ENCODE measurements at regions not wholly inside any gene's neighbourhood (a gene's known extent, or its start where the extent isn't known, plus 50 kb on each side); places are given as distances from the start of the nearest gene placed in this dataset.

- DNase-seq (ENCODE audit: low spot score) (no peak), ATAC-seq (ENCODE audit: low FRiP score) (no peak)
- TF ChIP-seq CTCF (IDR thresholded peaks at IDR 0.05), result no peak
Observed at GRCh38 chr6:164042212-164042611, 627.7 kb downstream of the QKI start.

GRCh38 chr6:164040994-164041393, 626.5 kb downstream of the QKI start:
- ATAC-seq (ENCODE audit: low FRiP score) (no peak), DNase-seq (ENCODE audit: low spot score) (no peak)
- TF ChIP-seq CTCF (IDR thresholded peaks at IDR 0.05), result no peak

GRCh38 chr6:164039954-164040375, 625.4 kb downstream of the QKI start:
- no peak for TF ChIP-seq CTCF (IDR thresholded peaks at IDR 0.05)
- ATAC-seq (ENCODE audit: low FRiP score) (peak; percentile 43), DNase-seq (ENCODE audit: low spot score) (no peak)

- no peak for ATAC-seq (ENCODE audit: low FRiP score)
- TF ChIP-seq CTCF (IDR thresholded peaks at IDR 0.05), result no peak
- no peak for DNase-seq (ENCODE audit: low spot score)
Observed at GRCh38 chr6:164037171-164037870, 622.8 kb downstream of the QKI start.

GRCh38 chr6:164035900-164036485, 621.5 kb downstream of the QKI start:
- no peak for TF ChIP-seq CTCF (IDR thresholded peaks at IDR 0.05)
- no peak for DNase-seq (ENCODE audit: low spot score)
- no peak for ATAC-seq (ENCODE audit: low FRiP score)

GRCh38 chr6:164034602-164035140, 620.2 kb downstream of the QKI start:
- ATAC-seq (ENCODE audit: low FRiP score) (no peak), DNase-seq (ENCODE audit: low spot score) (no peak)
- no peak for TF ChIP-seq CTCF (IDR thresholded peaks at IDR 0.05)

GRCh38 chr6:164025180-164025579, 610.7 kb downstream of the QKI start:
- DNase-seq (ENCODE audit: low spot score) (no peak), ATAC-seq (ENCODE audit: low FRiP score) (no peak)
- no peak for TF ChIP-seq CTCF (IDR thresholded peaks at IDR 0.05)
